ENCODE measurements at regions not wholly inside any gene's neighbourhood (a gene's known extent, or its start where the extent isn't known, plus 50 kb on each side); places are given as distances from the start of the nearest gene placed in this dataset.
"Not testable (repeated sequence)": the region's sequence is repeated elsewhere in the genome, so short reads cannot be mapped to it uniquely, and the experiment has no call there.

DNA sequence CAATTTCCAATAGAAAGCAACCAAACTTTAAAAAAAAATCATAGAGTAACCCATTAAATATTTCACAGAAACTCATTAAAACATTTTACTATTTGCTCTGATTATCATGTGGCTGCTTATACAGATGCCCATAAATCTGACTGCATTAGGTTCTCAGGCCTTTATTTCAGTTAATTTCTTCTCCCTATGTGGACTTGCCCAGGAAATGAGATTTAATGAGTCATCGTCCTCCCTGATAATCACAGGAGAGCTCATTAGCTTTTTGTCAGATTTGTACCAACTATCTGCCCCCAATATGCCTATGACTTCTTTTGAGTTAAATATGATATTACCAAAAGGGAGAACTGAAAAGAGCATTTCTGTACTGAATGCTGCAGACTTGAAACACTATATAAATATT lies 168.0 kb downstream of the FOXB1 start:
- POLR2A ChIA-PET, result no interaction called here
- H3K36me3 Mint-ChIP-seq, result no peaks in the 10 kb centered on the region
- ATAC-seq (ENCODE audit: low read depth), result no peak
- no peak overlapping the region for H3K27ac Mint-ChIP-seq
- H3K9me3 Mint-ChIP-seq, result no peaks in the 10 kb centered on the region
- DNase-seq, result no peak
- H3K4me1 Mint-ChIP-seq, result no peaks in the 10 kb centered on the region
- no peak overlapping the region for H3K4me3 Mint-ChIP-seq
- peaks cover 4% of the 10 kb centered on the region for H3K27me3 Mint-ChIP-seq

DNA sequence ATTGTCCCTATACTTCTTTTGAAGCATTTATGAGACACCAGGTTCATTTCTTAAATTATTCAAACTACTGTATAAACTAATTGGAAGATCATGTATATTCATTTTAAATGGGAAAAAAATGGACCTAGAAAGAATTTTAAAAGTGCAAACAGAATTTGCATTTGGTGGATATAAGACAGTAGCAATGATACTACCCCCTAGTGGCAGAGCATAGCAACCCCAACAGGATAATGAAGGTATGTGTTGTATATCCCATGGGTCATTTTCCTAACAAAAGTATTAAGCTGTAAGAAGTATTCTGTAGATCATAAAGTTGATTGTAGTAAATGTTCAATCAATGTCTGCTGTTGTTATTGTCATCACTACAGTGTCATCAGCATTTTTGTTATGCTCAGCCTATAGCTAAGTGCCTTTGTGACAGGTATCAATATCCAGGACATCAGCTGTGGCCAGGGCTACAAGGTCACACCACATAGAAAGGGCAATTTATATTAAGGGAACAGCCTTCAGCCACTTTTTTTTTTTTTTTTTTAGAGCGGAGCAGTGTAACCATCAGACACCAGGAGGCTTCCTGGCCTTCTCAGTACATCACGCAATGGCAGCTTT lies 175.8 kb downstream of the FOXB1 start:
- Mint-ChIP-seq H3K36me3 (no peaks in the 10 kb centered on the region), H3K27me3 (peaks cover 26% of the 10 kb centered on the region), H3K4me1 (no peaks in the 10 kb centered on the region), H3K27ac (no peak overlapping the region), H3K9me3 (no peaks in the 10 kb centered on the region), H3K4me3 (no peak overlapping the region)
- POLR2A ChIA-PET, result no interaction called here
- no peak for DNase-seq
- no peak for ATAC-seq (ENCODE audit: low read depth)

DNA sequence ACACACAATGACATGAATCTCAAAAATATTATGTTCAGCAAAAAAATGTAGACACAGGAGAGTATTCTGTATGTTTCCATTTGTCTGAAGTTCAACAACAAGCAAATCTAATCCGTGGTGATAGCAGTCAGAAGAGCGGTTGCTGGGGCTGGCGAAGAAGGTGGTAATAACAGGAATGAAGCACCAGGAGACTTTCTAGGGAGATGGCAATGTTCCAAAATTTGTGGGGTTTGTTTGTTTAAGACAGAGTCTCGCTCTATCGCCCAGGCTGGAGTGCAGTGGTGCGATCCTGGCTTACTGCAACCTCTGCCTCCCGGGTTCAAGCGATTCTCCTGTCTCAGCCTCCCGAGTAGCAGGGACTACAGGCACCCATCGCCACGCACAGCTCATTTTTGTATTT lies 177.8 kb downstream of the FOXB1 start:
- DNase-seq; H3K4me3 Mint-ChIP-seq; H3K9me3 Mint-ChIP-seq; H3K4me1 Mint-ChIP-seq; POLR2A ChIA-PET; H3K27ac Mint-ChIP-seq; ATAC-seq (ENCODE audit: low read depth); H3K36me3 Mint-ChIP-seq: not testable (repeated sequence)
- H3K27me3 Mint-ChIP-seq, result peaks cover 23% of the 10 kb centered on the region

DNA sequence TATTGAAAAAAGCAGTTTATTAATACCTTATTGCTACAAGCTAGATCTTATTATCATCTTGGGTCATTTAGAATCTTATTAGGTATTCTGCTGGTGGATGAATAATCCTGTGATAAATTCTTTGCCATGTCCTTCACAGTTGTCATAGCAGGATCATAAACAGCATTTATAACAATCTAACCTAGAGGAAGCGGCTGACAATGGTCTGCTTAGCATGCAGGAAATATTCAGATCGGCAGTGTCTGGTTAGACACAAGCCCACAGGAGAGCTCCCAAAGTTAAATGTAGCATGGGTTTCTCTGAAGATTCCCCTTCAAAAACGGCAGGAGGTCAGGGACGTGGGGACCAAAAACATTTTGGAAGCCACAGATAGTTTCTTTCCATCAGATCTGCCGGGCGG lies 179.3 kb downstream of the FOXB1 start:
- ATAC-seq (ENCODE audit: low read depth), result no peak
- Mint-ChIP-seq H3K4me1 (no peaks in the 10 kb centered on the region), H3K9me3 (no peaks in the 10 kb centered on the region), H3K27me3 (peaks cover 20% of the 10 kb centered on the region), H3K27ac (no peak overlapping the region), H3K4me3 (no peak overlapping the region), H3K36me3 (no peaks in the 10 kb centered on the region)
- DNase-seq, result no peak
- POLR2A ChIA-PET, result no interaction called here

DNA sequence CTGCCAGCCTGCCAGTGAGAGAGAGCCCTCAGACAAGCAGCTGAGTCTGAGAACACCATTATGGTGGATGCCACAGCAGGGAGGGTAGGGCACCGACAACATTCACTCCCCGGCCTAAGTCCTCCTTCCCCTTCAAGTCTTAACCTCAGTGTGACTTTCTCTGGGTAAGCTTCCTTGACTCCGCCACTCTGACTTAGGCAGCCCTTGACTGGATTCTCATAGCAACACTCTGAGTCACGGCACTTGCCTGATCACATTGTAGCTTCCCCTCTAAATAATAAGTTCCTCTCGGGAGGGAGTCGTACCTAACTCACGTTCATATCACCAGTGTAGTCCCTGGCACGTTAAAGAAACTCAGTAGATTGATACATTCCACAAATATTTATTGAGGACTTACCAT lies 180.5 kb downstream of the FOXB1 start:
- H3K4me3 Mint-ChIP-seq, result no peak overlapping the region
- peaks cover 10% of the 10 kb centered on the region for H3K27me3 Mint-ChIP-seq
- no peak overlapping the region for H3K27ac Mint-ChIP-seq
- ATAC-seq (ENCODE audit: low read depth) (no peak), DNase-seq (no peak)
- no peaks in the 10 kb centered on the region for H3K9me3 Mint-ChIP-seq
- H3K36me3 Mint-ChIP-seq, result no peaks in the 10 kb centered on the region
- POLR2A ChIA-PET, result no interaction called here
- H3K4me1 Mint-ChIP-seq, result no peaks in the 10 kb centered on the region

DNA sequence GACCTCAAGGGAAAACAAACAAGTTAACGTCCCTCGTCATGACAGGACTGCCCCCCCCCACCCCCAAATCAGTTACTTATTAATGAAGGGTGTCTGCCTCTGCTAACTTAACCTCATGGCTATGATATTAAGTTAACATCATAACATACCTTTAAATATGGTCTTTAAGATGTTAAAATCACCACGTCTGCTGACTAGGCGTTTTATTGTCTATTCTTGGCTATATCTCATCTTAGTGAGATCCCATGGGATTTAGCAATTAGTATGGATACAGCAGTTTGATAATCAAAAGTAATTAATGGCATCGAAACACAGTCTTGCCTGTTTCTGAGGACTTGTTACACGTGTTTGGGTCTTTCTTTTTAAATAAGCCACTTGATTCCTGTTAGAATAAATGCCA lies 186.9 kb downstream of the FOXB1 start:
- POLR2A ChIA-PET, result no interaction called here
- no peaks in the 10 kb centered on the region for H3K36me3 Mint-ChIP-seq
- no peak overlapping the region for H3K4me3 Mint-ChIP-seq
- H3K27ac Mint-ChIP-seq, result no peak overlapping the region
- peaks cover 29% of the 10 kb centered on the region for H3K27me3 Mint-ChIP-seq
- DNase-seq, result no peak
- no peak for ATAC-seq (ENCODE audit: low read depth)
- H3K9me3 Mint-ChIP-seq, result no peaks in the 10 kb centered on the region
- H3K4me1 Mint-ChIP-seq, result peaks cover 3% of the 10 kb centered on the region

DNA sequence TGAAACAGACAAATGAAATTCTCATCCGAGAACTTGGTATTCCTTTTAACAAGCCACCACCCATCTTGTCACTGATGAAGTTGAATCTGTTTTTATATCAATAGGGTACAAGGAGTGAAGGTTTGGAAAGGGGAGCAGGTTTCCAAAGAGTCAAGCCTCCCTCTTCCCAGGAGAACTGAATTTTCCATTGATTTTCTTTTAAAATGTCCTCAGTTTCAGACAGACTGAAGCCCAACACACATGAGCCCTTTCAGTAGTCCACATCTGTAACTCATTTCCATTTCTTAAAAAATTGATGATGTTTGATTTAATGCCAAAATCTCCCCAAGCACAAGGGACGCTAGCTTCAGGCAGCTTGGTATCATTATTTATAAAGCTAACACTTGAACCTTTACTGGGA lies 187.7 kb downstream of the FOXB1 start:
- Mint-ChIP-seq H3K4me1 (peaks cover 3% of the 10 kb centered on the region), H3K9me3 (no peaks in the 10 kb centered on the region), H3K36me3 (no peaks in the 10 kb centered on the region), H3K27ac (no peak overlapping the region), H3K27me3 (peaks cover 34% of the 10 kb centered on the region), H3K4me3 (no peak overlapping the region)
- POLR2A ChIA-PET, result no interaction called here
- ATAC-seq (ENCODE audit: low read depth), result no peak
- no peak for DNase-seq

DNA sequence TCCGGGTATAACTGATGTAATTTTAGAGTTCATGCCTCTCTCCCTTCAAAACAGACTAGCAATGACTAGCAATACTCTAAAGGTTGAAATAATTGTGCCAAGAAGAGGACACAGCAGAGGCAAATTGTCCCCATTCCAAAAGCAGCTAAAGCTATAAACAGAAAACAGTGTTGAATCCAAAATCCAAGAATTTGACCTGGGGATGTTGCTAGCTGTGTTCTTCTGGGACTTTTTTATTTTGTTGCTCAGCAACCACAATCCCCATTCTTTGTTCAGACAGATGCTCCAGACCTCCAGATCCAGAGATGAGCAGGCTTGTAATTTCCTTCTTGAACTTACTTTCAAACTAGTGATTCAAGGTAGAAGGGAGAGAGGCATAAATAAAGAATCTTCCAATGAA lies 191.5 kb downstream of the FOXB1 start:
- Mint-ChIP-seq H3K4me1 (peaks cover 3% of the 10 kb centered on the region), H3K27me3 (peaks cover 49% of the 10 kb centered on the region), H3K27ac (no peak overlapping the region), H3K9me3 (no peaks in the 10 kb centered on the region), H3K36me3 (no peaks in the 10 kb centered on the region), H3K4me3 (no peak overlapping the region)
- no peak for ATAC-seq (ENCODE audit: low read depth)
- no peak for DNase-seq
- POLR2A ChIA-PET, result no interaction called here

DNA sequence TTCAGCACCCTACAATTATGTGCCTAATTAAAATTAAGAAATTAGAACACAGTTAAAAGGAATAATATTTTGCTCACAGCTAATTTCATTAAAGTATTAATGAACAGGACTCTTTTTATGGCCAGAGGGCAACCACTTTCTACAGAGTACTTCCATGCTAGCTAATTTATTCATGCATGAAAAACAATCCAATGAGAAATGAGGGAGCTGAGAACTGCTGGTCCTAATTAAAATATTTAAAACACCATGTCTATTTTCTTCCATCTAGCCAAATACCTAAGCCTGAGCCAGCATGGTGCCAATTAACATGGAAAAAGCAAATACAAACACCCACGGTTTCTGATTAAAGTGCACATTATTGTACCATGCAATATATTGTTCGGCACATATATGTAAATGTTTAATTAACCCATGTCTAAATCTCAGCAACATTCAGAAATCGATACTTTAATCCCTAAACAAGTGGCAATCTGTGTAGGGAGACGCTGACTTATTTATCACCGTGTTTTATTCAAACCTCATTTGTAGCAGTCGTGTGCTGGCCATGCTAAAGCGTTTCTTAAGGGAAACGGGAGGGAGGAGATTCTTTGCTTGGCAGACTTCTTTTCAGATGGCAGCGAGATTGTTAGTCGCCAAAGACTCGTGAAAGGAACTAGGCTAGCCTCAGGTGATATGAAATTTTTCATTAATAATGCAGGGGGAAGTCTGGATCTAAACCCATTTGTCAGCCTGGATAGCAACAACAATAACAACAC lies 193.5 kb downstream of the ANXA2 start:
- Mint-ChIP-seq H3K27ac (no peak overlapping the region), H3K9me3 (no peaks in the 10 kb centered on the region), H3K4me3 (no peak overlapping the region), H3K36me3 (no peaks in the 10 kb centered on the region), H3K4me1 (no peaks in the 10 kb centered on the region), H3K27me3 (peaks cover 75% of the 10 kb centered on the region)
- POLR2A ChIA-PET, result no interaction called here
- no peak for DNase-seq
- ATAC-seq (ENCODE audit: low read depth), result no peak

DNA sequence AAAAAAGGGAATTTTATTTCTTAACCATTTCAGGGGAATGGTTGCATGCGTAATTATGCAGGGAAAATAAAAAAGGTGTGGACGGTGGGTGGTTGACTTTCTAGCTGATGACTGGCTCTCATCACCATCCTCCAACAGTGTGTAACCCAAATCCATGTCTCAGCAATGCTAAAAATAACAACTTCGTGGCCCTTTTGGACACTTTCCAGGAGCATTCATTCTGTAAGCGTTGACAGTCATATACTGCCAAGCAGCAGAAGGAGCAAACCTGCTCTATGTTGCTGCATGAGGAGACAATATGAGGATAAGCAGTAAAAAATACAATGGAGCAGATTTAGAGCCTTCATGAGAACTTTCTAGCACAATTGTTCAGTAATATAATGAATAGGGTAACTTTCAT lies 189.1 kb downstream of the ANXA2 start:
- Mint-ChIP-seq H3K4me1 (no peaks in the 10 kb centered on the region), H3K4me3 (no peak overlapping the region), H3K36me3 (no peaks in the 10 kb centered on the region), H3K27me3 (peaks cover 60% of the 10 kb centered on the region), H3K9me3 (no peaks in the 10 kb centered on the region), H3K27ac (no peak overlapping the region)
- DNase-seq, result no peak
- POLR2A ChIA-PET, result no interaction called here
- no peak for ATAC-seq (ENCODE audit: low read depth)

DNA sequence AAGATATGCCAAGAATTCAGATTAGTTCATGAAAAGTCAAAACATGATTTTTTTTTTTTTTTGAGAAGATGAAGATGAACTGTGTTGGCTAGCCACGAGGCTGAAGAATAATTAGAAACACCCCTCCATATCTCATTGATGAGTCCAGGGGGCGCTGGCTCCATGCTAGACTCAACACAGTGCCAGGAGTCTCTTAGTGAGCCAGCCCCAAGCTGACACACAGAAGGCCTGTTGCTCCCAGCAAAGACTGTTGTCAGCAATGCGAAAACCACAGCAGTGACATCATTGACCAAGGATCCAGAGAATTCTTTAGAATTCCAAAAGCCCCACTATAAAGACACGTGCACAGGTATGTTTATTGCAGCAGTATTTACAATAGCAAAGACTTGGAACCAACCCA lies 185.2 kb downstream of the ANXA2 start:
- POLR2A ChIA-PET, result no interaction called here
- no peak for ATAC-seq (ENCODE audit: low read depth)

DNA sequence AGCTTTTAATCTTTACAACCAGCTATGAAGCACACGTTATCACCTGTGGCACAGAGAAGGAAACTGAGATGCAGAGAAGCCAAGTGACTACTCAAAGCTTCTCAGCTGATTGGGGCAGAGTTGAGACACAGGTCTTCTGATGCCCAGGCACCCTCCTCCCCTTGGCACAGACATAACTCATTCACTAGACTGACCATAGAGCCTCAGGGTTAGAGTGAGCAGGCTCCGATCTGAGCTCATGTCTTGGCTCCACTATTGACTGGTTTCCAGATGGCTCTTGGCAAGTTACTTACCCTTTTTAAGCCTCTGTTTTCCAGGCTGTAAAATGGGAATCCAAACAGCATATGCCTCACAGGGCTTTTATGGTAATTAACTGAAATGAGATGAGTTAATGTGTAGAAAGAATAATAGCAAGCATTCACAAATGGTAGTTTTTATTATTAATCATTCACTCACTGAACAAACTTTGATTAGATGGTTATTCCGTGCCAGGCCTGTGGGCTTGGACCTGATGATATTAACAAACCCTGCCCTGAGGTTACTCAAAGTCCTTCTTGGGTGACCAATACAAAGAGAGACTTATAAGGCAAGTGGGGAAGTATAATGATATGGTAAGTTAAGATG lies 184.3 kb downstream of the ANXA2 start:
- Mint-ChIP-seq H3K36me3 (no peaks in the 10 kb centered on the region), H3K4me1 (no peaks in the 10 kb centered on the region), H3K27ac (no peak overlapping the region), H3K27me3 (peaks cover 30% of the 10 kb centered on the region), H3K9me3 (no peaks in the 10 kb centered on the region), H3K4me3 (no peak overlapping the region)
- POLR2A ChIA-PET, result no interaction called here
- no peak for DNase-seq
- ATAC-seq (ENCODE audit: low read depth), result no peak

More for the DNA sequence above, 185.2 kb downstream of the ANXA2 start:
- Mint-ChIP-seq H3K4me3 (no peak overlapping the region), H3K9me3 (no peaks in the 10 kb centered on the region), H3K27me3 (peaks cover 38% of the 10 kb centered on the region), H3K36me3 (no peaks in the 10 kb centered on the region), H3K4me1 (no peaks in the 10 kb centered on the region), H3K27ac (no peak overlapping the region)
- DNase-seq, result no peak

DNA sequence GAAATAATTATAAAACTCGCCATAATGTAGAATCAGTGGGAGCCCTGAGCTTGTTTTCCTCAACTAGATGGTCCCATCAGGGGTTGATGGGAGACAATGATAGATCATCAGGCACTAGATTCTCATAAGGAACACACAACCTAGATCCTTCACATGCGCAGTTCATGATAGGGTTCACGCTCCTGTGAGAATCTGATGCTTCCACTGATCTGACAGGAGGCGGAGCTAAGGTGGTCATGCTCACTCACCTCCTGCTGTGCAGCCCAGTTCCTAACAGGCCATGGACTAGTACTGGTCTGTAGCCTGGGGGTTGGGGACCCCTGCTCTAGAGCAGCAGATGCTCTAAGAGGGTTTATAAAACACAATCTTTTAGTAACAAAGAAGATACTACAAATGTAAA lies 183.6 kb downstream of the ANXA2 start:
- Mint-ChIP-seq H3K4me3 (no peak overlapping the region), H3K27ac (no peak overlapping the region), H3K27me3 (peaks cover 25% of the 10 kb centered on the region), H3K9me3 (no peaks in the 10 kb centered on the region), H3K36me3 (no peaks in the 10 kb centered on the region), H3K4me1 (no peaks in the 10 kb centered on the region)
- DNase-seq, result no peak
- no peak for ATAC-seq (ENCODE audit: low read depth)
- POLR2A ChIA-PET, result no interaction called here

DNA sequence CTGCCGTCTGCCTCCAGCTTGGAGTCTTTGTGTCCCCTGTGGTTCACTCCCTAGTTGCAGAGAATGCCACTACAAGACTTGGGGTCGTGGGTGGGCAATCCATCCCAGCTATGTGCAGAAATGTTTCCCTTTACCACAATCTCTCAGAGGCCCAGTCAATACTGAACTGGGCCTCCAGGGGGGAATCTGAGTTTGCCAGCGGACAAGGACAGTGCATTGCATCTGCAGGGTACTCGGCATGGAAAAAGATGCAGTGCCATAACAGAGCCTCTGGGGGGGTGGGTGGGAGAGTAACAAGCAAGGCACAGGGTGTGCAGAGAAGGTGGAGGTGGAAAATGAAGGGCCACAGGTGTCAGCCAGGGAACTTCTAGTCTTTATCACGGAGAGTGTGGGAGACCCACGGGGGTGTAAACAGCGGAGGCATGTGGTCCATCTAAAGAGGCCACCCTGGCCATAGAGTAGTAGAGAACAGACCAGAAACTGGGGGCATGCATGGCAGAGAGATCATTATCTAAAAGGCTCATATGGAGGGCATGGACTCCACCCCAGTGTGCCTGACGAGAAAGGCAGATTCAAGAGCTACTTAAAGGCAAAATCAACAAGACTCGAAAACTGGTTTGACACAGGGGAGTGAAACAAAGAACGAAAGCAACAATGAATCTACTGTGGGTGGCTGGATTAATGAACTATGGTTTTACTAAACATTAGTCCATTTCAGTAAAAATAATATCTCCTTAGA lies 182.4 kb downstream of the ANXA2 start:
- Mint-ChIP-seq H3K4me3 (no peak overlapping the region), H3K27ac (no peak overlapping the region), H3K9me3 (no peaks in the 10 kb centered on the region), H3K4me1 (no peaks in the 10 kb centered on the region), H3K27me3 (peaks cover 23% of the 10 kb centered on the region), H3K36me3 (no peaks in the 10 kb centered on the region)
- POLR2A ChIA-PET, result no interaction called here
- DNase-seq (no peak), ATAC-seq (ENCODE audit: low read depth) (no peak)

Measured in activated naive CD8-positive, alpha-beta T cell treated with anti-CD3 and anti-CD28 coated beads, Interleukin-2, amount 10 ng/mL, durations not matched to agents 7 days and 5 days (primary cell).